Trophoblast cell (in vitro differentiated cells and primary cell): ENCODE measurements at regions not wholly inside any gene's neighbourhood (a gene's known extent, or its start where the extent isn't known, plus 50 kb on each side); places are given as distances from the start of the nearest gene placed in this dataset.
A peak's percentile ranks its signal among the peaks of the same experiment; 100 is the strongest.

Source experiments
- DNase-seq, 2 donors: peaks; one replicate each; pipeline ENCODE4 v3.0.0-alpha.2; 2016
- H2AFZ ChIP-seq: 2 replicates; pipeline ENCODE4 v1.6.1; 2013; ENCODE audit warnings: low read length, moderate library complexity, mild to moderate bottlenecking; ENCODE audit not compliant: insufficient read depth, poor library complexity
- H2AK5ac ChIP-seq: 2 replicates; pipeline ENCODE4 v1.6.1; 2013; ENCODE audit warnings: mild to moderate bottlenecking, low read length
- H2BK120ac ChIP-seq: 2 replicates; pipeline ENCODE4 v1.6.1; 2013; ENCODE audit warnings: low read length, mild to moderate bottlenecking, moderate library complexity; ENCODE audit not compliant: insufficient read depth, poor library complexity
- H2BK12ac ChIP-seq: 2 replicates; pipeline ENCODE4 v1.6.1; 2013; ENCODE audit warnings: mild to moderate bottlenecking, low read length, moderate library complexity
- H2BK5ac ChIP-seq: 2 replicates; pipeline ENCODE4 v1.6.1; 2013; ENCODE audit warnings: low read length, low read depth, moderate library complexity, mild to moderate bottlenecking; ENCODE audit not compliant: poor library complexity
- H3K14ac ChIP-seq: 2 replicates; pipeline ENCODE4 v1.6.1; 2013; ENCODE audit warnings: mild to moderate bottlenecking, low read length
- H3K18ac ChIP-seq: 2 replicates; pipeline ENCODE4 v1.6.1; 2013; ENCODE audit warnings: mild to moderate bottlenecking, low read length
- H3K23ac ChIP-seq: 2 replicates; pipeline ENCODE4 v1.6.1; 2013; ENCODE audit warnings: low read length
- H3K27ac ChIP-seq: 2 replicates; pipeline ENCODE4 v1.5.1; 2013; ENCODE audit warnings: low read depth, mild to moderate bottlenecking, inconsistent platforms, low read length, moderate library complexity
- H3K27me3 ChIP-seq: 2 replicates; pipeline ENCODE4 v1.6.1; 2013; ENCODE audit warnings: inconsistent platforms, mild to moderate bottlenecking, low read length, moderate library complexity; ENCODE audit not compliant: insufficient read depth
- H3K36me3 ChIP-seq, 2 experiments: 1 replicate in 1 of 2; 2 replicates in 1 of 2; pipeline ENCODE4 v1.6.1; 2013; ENCODE audit warnings: low read length in 2 of 2, mild to moderate bottlenecking in 2 of 2, moderate library complexity in 1 of 2; ENCODE audit not compliant: insufficient read depth in 2 of 2, control insufficient read depth in 1 of 2
- H3K4ac ChIP-seq: 2 replicates; pipeline ENCODE4 v1.6.1; 2013; ENCODE audit warnings: low read depth, mild to moderate bottlenecking, low read length, moderate library complexity
- H3K4me1 ChIP-seq, 2 experiments: 1 replicate in 1 of 2; 2 replicates in 1 of 2; pipeline ENCODE4 v1.6.1; 2013; ENCODE audit warnings: low read length in 2 of 2, mild to moderate bottlenecking in 2 of 2, moderate library complexity in 1 of 2; ENCODE audit not compliant: insufficient read depth in 2 of 2, control insufficient read depth in 1 of 2
- H3K4me2 ChIP-seq: 2 replicates; pipeline ENCODE4 v1.6.1; 2013; ENCODE audit warnings: inconsistent platforms, mild to moderate bottlenecking, low read length, moderate library complexity
- H3K4me3 ChIP-seq: 2 replicates; pipeline ENCODE4 v1.5.1; 2013; ENCODE audit warnings: mild to moderate bottlenecking, low read depth, low read length, inconsistent platforms
- H3K79me1 ChIP-seq: one replicate; pipeline ENCODE4 v1.6.1; 2013; ENCODE audit warnings: low read length
- H3K79me2 ChIP-seq: 2 replicates; pipeline ENCODE4 v1.6.1; 2013; ENCODE audit warnings: low read length, mild to moderate bottlenecking; ENCODE audit not compliant: control insufficient read depth, insufficient read depth, poor library complexity
- H3K9ac ChIP-seq: 2 replicates; pipeline ENCODE4 v1.6.1; 2013; ENCODE audit warnings: mild to moderate bottlenecking, low read length
- H3K9me3 ChIP-seq: 2 replicates; pipeline ENCODE4 v1.6.1; 2013; ENCODE audit warnings: low read depth, mild to moderate bottlenecking, control low read depth, inconsistent platforms, low read length; ENCODE audit not compliant: insufficient read depth
- H4K12ac ChIP-seq: 2 replicates; pipeline ENCODE4 v1.6.1; 2013; ENCODE audit warnings: low read depth, mild to moderate bottlenecking, low read length, moderate library complexity
- H4K8ac ChIP-seq: 2 replicates; pipeline ENCODE4 v1.6.1; 2013; ENCODE audit warnings: low read depth, mild to moderate bottlenecking, low read length, moderate library complexity
- H4K91ac ChIP-seq: one replicate; pipeline ENCODE4 v1.6.1; 2013; ENCODE audit warnings: low read depth, mild to moderate bottlenecking, low read length, moderate library complexity
- WGBS: extraction: QIAGEN DNeasy Blood & Tissue Kit; methylation state at CpG from one replicate; pipeline ENCODE4 v1.1.7; 2013; ENCODE audit warnings: missing lambda C conversion rate; ENCODE audit not compliant: insufficient read length, insufficient coverage; ENCODE audit errors: extremely low coverage; 5-methylcytosine and 5-hydroxymethylcytosine counted together

- Histone ChIP-seq H3K4me2 (no peak overlapping the region), H3K23ac (no peak overlapping the region), H4K12ac (no peak overlapping the region), H3K9ac (no peak overlapping the region), H3K14ac (no peak overlapping the region), H2AK5ac (no peak overlapping the region), H3K4ac (no peak overlapping the region), H3K27ac (no peak overlapping the region), H3K79me1 (no peaks in the 10 kb centered on the region), H4K91ac (no peak overlapping the region), H3K18ac (no peak overlapping the region), H3K36me3 (no peaks in the 10 kb centered on the region), H3K79me2 (no peaks in the 10 kb centered on the region), H2BK120ac (no peak overlapping the region), H3K9me3 (no peaks in the 10 kb centered on the region), H3K4me3 (no peak overlapping the region), H2BK12ac (no peak overlapping the region), H4K8ac (no peak overlapping the region), H3K4me1 (peaks cover 0 to 7% of the 10 kb centered on the region in 2 experiments), H3K27me3 (no peaks in the 10 kb centered on the region), H2AFZ (no peak overlapping the region), H2BK5ac (no peak overlapping the region)
- no peak for DNase-seq
- WGBS, result no CpG with 5 or more reads among the region's 1 CpG
Observed at GRCh38 chr15:58297639-58298038, 134.2 kb upstream of the LIPC start.

- H2BK5ac ChIP-seq, result no peak overlapping the region
- no peaks in the 10 kb centered on the region for H3K36me3 ChIP-seq
- no peaks in the 10 kb centered on the region for H3K79me1 ChIP-seq
- no peaks in the 10 kb centered on the region for H3K79me2 ChIP-seq
- DNase-seq, result peak; percentile 49 to 63
- no peak overlapping the region for H3K4me2 ChIP-seq
- H3K4ac ChIP-seq, result no peak overlapping the region
- no CpG with 5 or more reads among the region's 10 CpGs for WGBS
- H3K4me3 ChIP-seq, result no peak overlapping the region
- no peak overlapping the region for H2AK5ac ChIP-seq
- H4K91ac ChIP-seq, result no peak overlapping the region
- no peaks in the 10 kb centered on the region for H3K27me3 ChIP-seq
- no peak overlapping the region for H2AFZ ChIP-seq
- no peak overlapping the region for H3K14ac ChIP-seq
- H3K9me3 ChIP-seq, result no peaks in the 10 kb centered on the region
- peaks cover 0 to 4% of the 10 kb centered on the region in 2 experiments for H3K4me1 ChIP-seq
- H2BK12ac ChIP-seq, result no peak overlapping the region
- no peak overlapping the region for H3K27ac ChIP-seq
- no peak overlapping the region for H3K9ac ChIP-seq
- H3K18ac ChIP-seq, result no peak overlapping the region
- H2BK120ac ChIP-seq, result no peak overlapping the region
- no peak overlapping the region for H3K23ac ChIP-seq
- no peak overlapping the region for H4K8ac ChIP-seq
- no peak overlapping the region for H4K12ac ChIP-seq
Observed at GRCh38 chr15:58298879-58299850, 132.6 kb upstream of the LIPC start.

GRCh38 chr15:58302832-58303231 is 129.0 kb upstream of the LIPC start:
- Histone ChIP-seq H3K9ac (no peak overlapping the region), H3K18ac (no peak overlapping the region), H2AFZ (no peak overlapping the region), H3K27me3 (no peaks in the 10 kb centered on the region), H2AK5ac (no peak overlapping the region), H3K4me3 (no peak overlapping the region), H3K27ac (no peak overlapping the region), H3K23ac (no peak overlapping the region), H3K79me1 (no peaks in the 10 kb centered on the region), H3K4me1 (peaks cover 0 to 4% of the 10 kb centered on the region in 2 experiments), H3K36me3 (no peaks in the 10 kb centered on the region), H2BK12ac (no peak overlapping the region), H2BK5ac (no peak overlapping the region), H3K14ac (no peak overlapping the region), H4K8ac (no peak overlapping the region), H3K4me2 (no peak overlapping the region), H4K91ac (no peak overlapping the region), H3K9me3 (no peaks in the 10 kb centered on the region), H4K12ac (no peak overlapping the region), H3K79me2 (no peaks in the 10 kb centered on the region), H2BK120ac (no peak overlapping the region), H3K4ac (no peak overlapping the region)
- DNase-seq, result peak in 1 of 2 donors; percentile 70
- no CpG with 5 or more reads among the region's 1 CpG for WGBS

- Histone ChIP-seq H3K36me3 (no peaks in the 10 kb centered on the region), H3K18ac (no peak overlapping the region), H3K9ac (no peak overlapping the region), H2AFZ (no peak overlapping the region), H3K79me2 (no peaks in the 10 kb centered on the region), H3K9me3 (no peaks in the 10 kb centered on the region), H3K4me3 (no peak overlapping the region), H3K23ac (no peak overlapping the region), H3K14ac (no peak overlapping the region), H3K4ac (no peak overlapping the region), H2AK5ac (no peak overlapping the region), H4K91ac (no peak overlapping the region), H3K27me3 (no peaks in the 10 kb centered on the region), H3K79me1 (no peaks in the 10 kb centered on the region), H3K4me2 (no peak overlapping the region), H3K27ac (no peak overlapping the region), H4K8ac (no peak overlapping the region), H3K4me1 (peaks cover 0 to 4% of the 10 kb centered on the region in 2 experiments), H2BK5ac (no peak overlapping the region), H4K12ac (no peak overlapping the region), H2BK12ac (no peak overlapping the region), H2BK120ac (no peak overlapping the region)
- WGBS, result no CpG with 5 or more reads among the region's 6 CpGs
- no peak for DNase-seq
Observed at GRCh38 chr15:58303236-58303635, 128.6 kb upstream of the LIPC start.
